Testis (tissue), 2 donors: ENCODE measurements at regions not wholly inside any gene's neighbourhood (a gene's known extent, or its start where the extent isn't known, plus 50 kb on each side); places are given as distances from the start of the nearest gene placed in this dataset.

Source experiments
- CTCF ChIP-seq, 3 experiments: fragments of 450-650 bp in 2 of 3; fragments of 200-600 bp in 1 of 3; sonication (generic) in 1 of 3; IDR thresholded peaks; one replicate each; pipeline ENCODE4 v1.5.1; 2016 to 2019; ENCODE audit warnings: antibody characterized with exemption in 3 of 3, mild to moderate bottlenecking in 2 of 3, moderate library complexity in 1 of 3
- POLR2A ChIP-seq: fragments of 450-650 bp; IDR thresholded peaks from one replicate; pipeline ENCODE4 v1.6.1; 2017; ENCODE audit warnings: antibody characterized with exemption, mild to moderate bottlenecking, moderate library complexity

- no peak for TF ChIP-seq CTCF (IDR thresholded peaks at IDR 0.05)
- TF ChIP-seq POLR2A: no peak
Observed at GRCh38 chr11:91791171-91791468, 433.5 kb upstream of the FAT3 start.
